ENCODE measurements at regions not wholly inside any gene's neighbourhood (a gene's known extent, or its start where the extent isn't known, plus 50 kb on each side); places are given as distances from the start of the nearest gene placed in this dataset.

- H3K9me3 ChIP-seq (ENCODE audit: control insufficient read depth, insufficient read depth, low read length): no peaks in the 10 kb centered on the region
- no peak overlapping the region for H3K27ac ChIP-seq (ENCODE audit: low read length)
- TF ChIP-seq CTCF (IDR thresholded peaks at IDR 0.05): no peak
- H3K27me3 ChIP-seq (ENCODE audit: control insufficient read depth, insufficient read depth, low read length): no peaks in the 10 kb centered on the region
- H3K27me3 Mint-ChIP-seq (ENCODE audit: low read depth in 2 of 2): no peaks in the 10 kb centered on the region
- H3K4me3 Mint-ChIP-seq: no peak overlapping the region
- H3K27ac Mint-ChIP-seq: no peak overlapping the region
- ATAC-seq: no peak
- H3K36me3 ChIP-seq (ENCODE audit: control insufficient read depth, insufficient read depth, low read length): no peaks in the 10 kb centered on the region
- H3K9me3 Mint-ChIP-seq: peaks cover 14 to 19% of the 10 kb centered on the region in 2 donors
- no peaks in the 10 kb centered on the region for H3K4me1 ChIP-seq (ENCODE audit: control insufficient read depth, insufficient read depth, low read length)
- H3K4me1 Mint-ChIP-seq: no peaks in the 10 kb centered on the region
- WGBS (ENCODE audit: insufficient coverage): 88% methylated on average over 4 of the region's 4 CpGs
- peaks cover 6% of the 10 kb centered on the region for H3K36me3 Mint-ChIP-seq
- no peak for DNase-seq
- intact Hi-C loops (cut with micrococcal nuclease): no loop called here
- H3K4me3 ChIP-seq (ENCODE audit: low read length): no peak overlapping the region
Observed at GRCh38 chr5:17364987-17365810, 132.8 kb upstream of the TAF11L2 start.

- ATAC-seq (no peak), DNase-seq (no peak)
- H3K27ac ChIP-seq (ENCODE audit: low read length): no peak overlapping the region
- H3K4me1 Mint-ChIP-seq: no peaks in the 10 kb centered on the region
- H3K9me3 ChIP-seq (ENCODE audit: control insufficient read depth, insufficient read depth, low read length): no peaks in the 10 kb centered on the region
- 89% methylated on average over 7 of the region's 7 CpGs for WGBS (ENCODE audit: insufficient coverage)
- H3K36me3 ChIP-seq (ENCODE audit: control insufficient read depth, insufficient read depth, low read length): no peaks in the 10 kb centered on the region
- no peaks in the 10 kb centered on the region for H3K27me3 ChIP-seq (ENCODE audit: control insufficient read depth, insufficient read depth, low read length)
- peaks cover 16 to 18% of the 10 kb centered on the region in 2 donors for H3K9me3 Mint-ChIP-seq
- H3K4me1 ChIP-seq (ENCODE audit: control insufficient read depth, insufficient read depth, low read length): no peaks in the 10 kb centered on the region
- no peak overlapping the region for H3K27ac Mint-ChIP-seq
- H3K36me3 Mint-ChIP-seq: peaks cover 6% of the 10 kb centered on the region
- H3K4me3 Mint-ChIP-seq: no peak overlapping the region
- no peak overlapping the region for H3K4me3 ChIP-seq (ENCODE audit: low read length)
- no peak for TF ChIP-seq CTCF (IDR thresholded peaks at IDR 0.05)
- intact Hi-C loops (cut with micrococcal nuclease): no loop called here
- H3K27me3 Mint-ChIP-seq (ENCODE audit: low read depth in 2 of 2): no peaks in the 10 kb centered on the region
Observed at GRCh38 chr5:17365811-17366138, 132.3 kb upstream of the TAF11L2 start.

GRCh38 chr5:17367256-17367840, 130.7 kb upstream of the TAF11L2 start:
- Histone ChIP-seq H3K27me3 (ENCODE audit: control insufficient read depth, insufficient read depth, low read length) (no peaks in the 10 kb centered on the region), H3K4me3 (ENCODE audit: low read length) (no peak overlapping the region), H3K36me3 (ENCODE audit: control insufficient read depth, insufficient read depth, low read length) (no peaks in the 10 kb centered on the region), H3K4me1 (ENCODE audit: control insufficient read depth, insufficient read depth, low read length) (no peaks in the 10 kb centered on the region), H3K9me3 (ENCODE audit: control insufficient read depth, insufficient read depth, low read length) (no peaks in the 10 kb centered on the region), H3K27ac (ENCODE audit: low read length) (no peak overlapping the region)
- peaks cover 5% of the 10 kb centered on the region for H3K36me3 Mint-ChIP-seq
- no peak for TF ChIP-seq CTCF (IDR thresholded peaks at IDR 0.05)
- no CpG with 5 or more reads among the region's 3 CpGs for WGBS (ENCODE audit: insufficient coverage)
- DNase-seq (no peak), ATAC-seq (no peak)
- peaks cover 12 to 14% of the 10 kb centered on the region in 2 donors for H3K9me3 Mint-ChIP-seq
- H3K27me3 Mint-ChIP-seq (ENCODE audit: low read depth in 2 of 2): no peaks in the 10 kb centered on the region
- H3K4me3 Mint-ChIP-seq: no peak overlapping the region
- H3K27ac Mint-ChIP-seq: no peak overlapping the region
- H3K4me1 Mint-ChIP-seq: no peaks in the 10 kb centered on the region
- intact Hi-C loops (cut with micrococcal nuclease): no loop called here
